KMS-11 (cell line): ENCODE measurements at regions not wholly inside any gene's neighbourhood (a gene's known extent, or its start where the extent isn't known, plus 50 kb on each side); places are given as distances from the start of the nearest gene placed in this dataset.

ENCODE experiments used
- H2AFZ ChIP-seq: fragments of 200-600 bp; sonication (generic); 2 replicates; pipeline ENCODE4 v1.6.1; 2016; ENCODE audit warnings: antibody characterized with exemption, mixed run types, low read depth
- H3K27ac ChIP-seq: fragments of 200-600 bp; sonication (generic); 2 replicates; pipeline ENCODE4 v1.6.1; 2016; ENCODE audit warnings: mild to moderate bottlenecking, mixed run types
- H3K27me3 ChIP-seq: fragments of 200-600 bp; sonication (generic); 2 replicates; pipeline ENCODE4 v1.6.1; 2017; ENCODE audit warnings: mild to moderate bottlenecking, low read depth, mixed run types, moderate library complexity; ENCODE audit not compliant: insufficient read depth
- H3K36me3 ChIP-seq: fragments of 200-600 bp; sonication (generic); 2 replicates; pipeline ENCODE4 v1.6.1; 2017; ENCODE audit warnings: mild to moderate bottlenecking, mixed run types; ENCODE audit not compliant: insufficient read depth
- H3K4me1 ChIP-seq: fragments of 200-600 bp; sonication (generic); 2 replicates; pipeline ENCODE4 v1.6.1; 2016; ENCODE audit warnings: mild to moderate bottlenecking, low read depth, mixed run types; ENCODE audit not compliant: poor library complexity, severe bottlenecking
- H3K4me2 ChIP-seq: fragments of 200-600 bp; sonication (generic); 2 replicates; pipeline ENCODE4 v1.7.0; 2016; ENCODE audit warnings: mild to moderate bottlenecking, mixed run types
- H3K4me3 ChIP-seq: fragments of 200-600 bp; sonication (generic); IDR thresholded peaks from 2 replicates; pipeline ENCODE4 v1.6.1; 2017; ENCODE audit warnings: low read depth, low read length, mixed read lengths; ENCODE audit not compliant: insufficient read depth
- H3K79me2 ChIP-seq: fragments of 200-600 bp; sonication (generic); 2 replicates; pipeline ENCODE4 v1.6.1; 2016; ENCODE audit warnings: low read depth, mixed run types; ENCODE audit not compliant: insufficient read depth
- H3K9ac ChIP-seq: fragments of 200-600 bp; sonication (generic); 2 replicates; pipeline ENCODE4 v1.6.1; 2016; ENCODE audit warnings: mild to moderate bottlenecking, mixed run types
- H4K20me1 ChIP-seq: fragments of 200-600 bp; sonication (generic); 2 replicates; pipeline ENCODE4 v1.6.1; 2016; ENCODE audit warnings: mild to moderate bottlenecking, mixed run types; ENCODE audit not compliant: insufficient read depth
- CTCF ChIP-seq: fragments of 200-600 bp; sonication (generic); conservative IDR thresholded peaks from 2 replicates; pipeline ENCODE4 v1.6.1; 2017; ENCODE audit warnings: low read depth, mild to moderate bottlenecking, antibody characterized with exemption, low read length, moderate library complexity, mixed read lengths

GRCh38 chr15:27702581-27702980, 396.5 kb downstream of the OCA2 start:
- no peak for TF ChIP-seq CTCF
- no peak overlapping the region for H3K4me3 ChIP-seq
- H3K27ac ChIP-seq = no peak overlapping the region
- no peak overlapping the region for H3K4me2 ChIP-seq
- no peaks in the 10 kb centered on the region for H3K4me1 ChIP-seq
- no peaks in the 10 kb centered on the region for H3K36me3 ChIP-seq
- H3K79me2 ChIP-seq = no peaks in the 10 kb centered on the region
- H2AFZ ChIP-seq = no peak overlapping the region
- H4K20me1 ChIP-seq = no peaks in the 10 kb centered on the region
- H3K9ac ChIP-seq = no peak overlapping the region
- H3K27me3 ChIP-seq = no peaks in the 10 kb centered on the region

GRCh38 chr15:27701956-27702355, 397.2 kb downstream of the OCA2 start:
- Histone ChIP-seq H2AFZ (no peak overlapping the region), H3K4me1 (no peaks in the 10 kb centered on the region), H3K27ac (no peak overlapping the region), H3K4me3 (no peak overlapping the region), H3K4me2 (no peak overlapping the region), H3K27me3 (no peaks in the 10 kb centered on the region), H3K36me3 (no peaks in the 10 kb centered on the region), H3K9ac (no peak overlapping the region), H4K20me1 (no peaks in the 10 kb centered on the region), H3K79me2 (no peaks in the 10 kb centered on the region)
- no peak for TF ChIP-seq CTCF

- Histone ChIP-seq H3K4me2 (no peak overlapping the region), H3K79me2 (no peaks in the 10 kb centered on the region), H3K4me1 (no peaks in the 10 kb centered on the region), H3K27ac (no peak overlapping the region), H3K9ac (no peak overlapping the region), H3K4me3 (no peak overlapping the region), H3K27me3 (no peaks in the 10 kb centered on the region), H2AFZ (no peak overlapping the region), H3K36me3 (no peaks in the 10 kb centered on the region), H4K20me1 (no peaks in the 10 kb centered on the region)
- TF ChIP-seq CTCF = no peak
These were observed 398.1 kb downstream of the OCA2 start for GRCh38 chr15:27701014-27701413.

- Histone ChIP-seq H3K4me3 (no peak overlapping the region), H3K4me2 (no peak overlapping the region), H4K20me1 (no peaks in the 10 kb centered on the region), H3K36me3 (no peaks in the 10 kb centered on the region), H2AFZ (no peak overlapping the region), H3K27ac (no peak overlapping the region), H3K79me2 (no peaks in the 10 kb centered on the region), H3K27me3 (no peaks in the 10 kb centered on the region), H3K9ac (no peak overlapping the region), H3K4me1 (no peaks in the 10 kb centered on the region)
- TF ChIP-seq CTCF = no peak
These were observed 399.4 kb downstream of the OCA2 start for GRCh38 chr15:27699699-27700098.

GRCh38 chr15:27696530-27696929, 402.6 kb downstream of the OCA2 start:
- Histone ChIP-seq H3K4me3 (no peak overlapping the region), H2AFZ (no peak overlapping the region), H3K79me2 (no peaks in the 10 kb centered on the region), H3K27ac (no peak overlapping the region), H3K9ac (no peak overlapping the region), H3K27me3 (no peaks in the 10 kb centered on the region), H3K36me3 (no peaks in the 10 kb centered on the region), H4K20me1 (no peaks in the 10 kb centered on the region), H3K4me2 (no peak overlapping the region), H3K4me1 (no peaks in the 10 kb centered on the region)
- no peak for TF ChIP-seq CTCF
